IMR-90 (cell line): ENCODE measurements at regions not wholly inside any gene's neighbourhood (a gene's known extent, or its start where the extent isn't known, plus 50 kb on each side); places are given as distances from the start of the nearest gene placed in this dataset.

ENCODE experiments used
- ATAC-seq: fragments of 200-7000 bp; cut with Tn5 transposase; 2 replicates; pipeline ENCODE4 v1.9.1; 2020; ENCODE audit warnings: low read depth, mild to moderate bottlenecking, moderate library complexity
- BruUV-seq: library from RNA; stranded (reverse); fragments of 400-500 nt; replicated peaks from 2 replicates; lab custom pipeline; 2021; lab: Mats Ljungman, UMichigan
- CTCF ChIA-PET: fragments of 300-600 bp; formaldehyde crosslinking; extraction: SDS; loops from one replicate; lab custom pipeline; 2021; ENCODE audit warnings: antibody characterized with exemption; lab: Yijun Ruan, JAX
- POLR2A ChIA-PET: fragments of 300-600 bp; sonication (Branson Sonifier 250); formaldehyde crosslinking; loops from one replicate; lab custom pipeline; 2022; ENCODE audit warnings: antibody characterized with exemption; ENCODE audit not compliant: unreplicated experiment; lab: Charles Lee
- DNase-seq: peaks from one replicate; pipeline ENCODE4 v3.0.0; 2013
- H2AFZ ChIP-seq: replicated peaks from 2 replicates; pipeline ENCODE3; 2013; ENCODE audit warnings: low read length, mild to moderate bottlenecking; ENCODE audit not compliant: poor library complexity
- H2AK5ac ChIP-seq: 2 replicates; pipeline ENCODE4 v1.6.1; 2013; ENCODE audit warnings: low read depth, low read length, inconsistent platforms
- H2AK9ac ChIP-seq: replicated peaks from 2 replicates; pipeline ENCODE3; 2013; ENCODE audit warnings: mild to moderate bottlenecking, low read depth, low read length, moderate library complexity; ENCODE audit not compliant: poor library complexity
- H2BK120ac ChIP-seq: 2 replicates; pipeline ENCODE4 v1.6.1; 2013; ENCODE audit warnings: low read depth, low read length, inconsistent platforms
- H2BK15ac ChIP-seq: 3 replicates; pipeline ENCODE4 v1.6.1; 2013; ENCODE audit warnings: low read depth, low read length, inconsistent platforms
- H2BK20ac ChIP-seq: 2 replicates; pipeline ENCODE4 v1.6.1; 2013; ENCODE audit warnings: low read depth, mild to moderate bottlenecking, inconsistent platforms, low read length, moderate library complexity
- H2BK5ac ChIP-seq: 2 replicates; pipeline ENCODE4 v1.6.1; 2013; ENCODE audit warnings: mild to moderate bottlenecking, low read depth, low read length, inconsistent platforms; ENCODE audit not compliant: poor library complexity, severe bottlenecking
- H3K14ac ChIP-seq: replicated peaks from 2 replicates; pipeline ENCODE4 v1.6.1; 2013; ENCODE audit warnings: low read depth, low read length, inconsistent platforms
- H3K18ac ChIP-seq: 2 replicates; pipeline ENCODE4 v1.6.1; 2013; ENCODE audit warnings: low read depth, low read length, control low read depth
- H3K23ac ChIP-seq: 2 replicates; pipeline ENCODE4 v1.6.1; 2013; ENCODE audit warnings: low read depth, low read length, inconsistent platforms
- H3K27ac ChIP-seq: 2 replicates; pipeline ENCODE4 v1.5.1; 2013; ENCODE audit warnings: mild to moderate bottlenecking, control low read depth, low read length; ENCODE audit not compliant: insufficient read depth
- H3K27me3 ChIP-seq: 2 replicates; pipeline ENCODE4 v1.6.1; 2013; ENCODE audit warnings: low read length; ENCODE audit not compliant: control insufficient read depth, insufficient read depth
- H3K36me3 ChIP-seq: 2 replicates; pipeline ENCODE4 v1.6.1; 2013; ENCODE audit warnings: low read length, mixed read lengths; ENCODE audit not compliant: control insufficient read depth, insufficient read depth
- H3K4ac ChIP-seq: 2 replicates; pipeline ENCODE4 v1.6.1; 2013; ENCODE audit warnings: low read depth, low read length, inconsistent platforms
- H3K4me1 ChIP-seq: 2 replicates; pipeline ENCODE4 v1.6.1; 2013; ENCODE audit warnings: low read length, mixed read lengths; ENCODE audit not compliant: control insufficient read depth, insufficient read depth
- H3K4me2 ChIP-seq: 2 replicates; pipeline ENCODE4 v1.6.1; 2013; ENCODE audit warnings: low read depth, mild to moderate bottlenecking, control low read depth, low read length, moderate library complexity
- H3K4me3 ChIP-seq: 2 replicates; pipeline ENCODE4 v1.5.1; 2013; ENCODE audit warnings: low read depth, mild to moderate bottlenecking, control low read depth, low read length, moderate library complexity; ENCODE audit not compliant: insufficient read depth
- H3K56ac ChIP-seq: 2 replicates; pipeline ENCODE4 v1.6.1; 2013; ENCODE audit warnings: low read length, inconsistent platforms; ENCODE audit not compliant: insufficient read depth; ENCODE audit errors: extremely low read depth
- H3K79me1 ChIP-seq, 2 experiments: 2 replicates each; pipeline ENCODE4 v1.6.1; 2013; ENCODE audit warnings: low read length in 2 of 2, inconsistent platforms in 1 of 2, low read depth in 1 of 2
- H3K9ac ChIP-seq: 2 replicates; pipeline ENCODE4 v1.6.1; 2013; ENCODE audit warnings: low read depth, low read length, control low read depth
- H3K9me1 ChIP-seq: 2 replicates; pipeline ENCODE4 v1.6.1; 2013; ENCODE audit warnings: low read length, inconsistent platforms; ENCODE audit not compliant: insufficient read depth
- H3K9me3 ChIP-seq: 2 replicates; pipeline ENCODE4 v1.6.1; 2013; ENCODE audit warnings: low read length; ENCODE audit not compliant: control insufficient read depth, insufficient read depth
- H4K20me1 ChIP-seq: 2 replicates; pipeline ENCODE4 v1.6.1; 2013; ENCODE audit warnings: low read length, inconsistent platforms; ENCODE audit not compliant: insufficient read depth
- H4K5ac ChIP-seq: 2 replicates; pipeline ENCODE4 v1.6.1; 2013; ENCODE audit warnings: mild to moderate bottlenecking, low read depth, low read length, control low read depth
- H4K8ac ChIP-seq, 2 experiments: 2 replicates each; pipeline ENCODE4 v1.6.1; 2013; ENCODE audit warnings: low read depth in 2 of 2, low read length in 2 of 2, control low read depth in 1 of 2, inconsistent platforms in 1 of 2
- H4K91ac ChIP-seq: 2 replicates; pipeline ENCODE4 v1.6.1; 2013; ENCODE audit warnings: low read depth, low read length, inconsistent platforms; ENCODE audit not compliant: insufficient read depth
- BHLHE40 ChIP-seq: fragments of 150-350 bp; IDR thresholded peaks from 2 replicates; pipeline ENCODE4 v1.6.1; 2016; ENCODE audit warnings: mild to moderate bottlenecking, low read depth, low read length
- CEBPB ChIP-seq: IDR thresholded peaks from 2 replicates; pipeline ENCODE4 v1.6.1; 2012; ENCODE audit warnings: low read depth, low read length, improper control_type of control experiment
- CHD1 ChIP-seq: IDR thresholded peaks from 2 replicates; pipeline ENCODE4 v1.6.1; 2012; ENCODE audit warnings: low read depth, low read length, improper control_type of control experiment
- FOS ChIP-seq: fragments of 150-350 bp; IDR thresholded peaks from 2 replicates; pipeline ENCODE4 v1.6.1; 2016; ENCODE audit warnings: low read depth, low read length
- MAFK ChIP-seq: IDR thresholded peaks from 2 replicates; pipeline ENCODE4 v1.6.1; 2012; ENCODE audit warnings: low read depth, low read length, improper control_type of control experiment
- MAZ ChIP-seq: IDR thresholded peaks from 2 replicates; pipeline ENCODE4 v1.6.1; 2012; ENCODE audit warnings: low read depth, mild to moderate bottlenecking, low read length, improper control_type of control experiment, moderate library complexity, borderline replicate concordance
- MXI1 ChIP-seq: IDR thresholded peaks from 2 replicates; pipeline ENCODE4 v1.6.1; 2012; ENCODE audit warnings: low read depth, mild to moderate bottlenecking, low read length, moderate library complexity, borderline replicate concordance
- NFE2L2 ChIP-seq: fragments of 150-350 bp; IDR thresholded peaks from 2 replicates; pipeline ENCODE4 v1.6.1; 2016; ENCODE audit warnings: low read depth, mild to moderate bottlenecking, low read length
- POLR2A ChIP-seq: IDR thresholded peaks from 2 replicates; pipeline ENCODE4 v1.6.1; 2012; ENCODE audit warnings: mild to moderate bottlenecking, low read depth, low read length
- WGBS, 2 experiments: methylation state at CpG; one replicate each; pipeline versions ENCODE4 v1.1.5 to v1.1.7; 2013; ENCODE audit warnings: missing lambda C conversion rate in 2 of 2; ENCODE audit not compliant: insufficient read length in 1 of 2; ENCODE audit errors: extremely low coverage in 2 of 2; 5-methylcytosine and 5-hydroxymethylcytosine counted together
- dilution Hi-C: fragments of 300-500 bp; cut with HindIII; formaldehyde crosslinking; loops from one replicate; pipeline ENCODE4 v1.14.3; 2018; ENCODE audit warnings: low sequenced_read_pairs; ENCODE audit not compliant: unreplicated experiment
- in situ Hi-C: fragments of 300-500 bp; cut with MboI; formaldehyde crosslinking; loops from 3 replicates; pipeline ENCODE4 v1.14.3; 2019; ENCODE audit warnings: low sequenced_read_pairs, inconsistent platforms, mixed read lengths
- intact Hi-C: fragments of 100-400 bp; cut with micrococcal nuclease; formaldehyde crosslinking; loops from 2 replicates; pipeline ENCODE4 v1.10.0; 2022
- TF ChIP-seq, protein P1 (sequence below): conservative IDR thresholded peaks from 2 replicates; pipeline ENCODE4 v1.5.1; 2012; ENCODE audit warnings: mild to moderate bottlenecking, low read depth, low read length, improper control_type of control experiment

DNA sequence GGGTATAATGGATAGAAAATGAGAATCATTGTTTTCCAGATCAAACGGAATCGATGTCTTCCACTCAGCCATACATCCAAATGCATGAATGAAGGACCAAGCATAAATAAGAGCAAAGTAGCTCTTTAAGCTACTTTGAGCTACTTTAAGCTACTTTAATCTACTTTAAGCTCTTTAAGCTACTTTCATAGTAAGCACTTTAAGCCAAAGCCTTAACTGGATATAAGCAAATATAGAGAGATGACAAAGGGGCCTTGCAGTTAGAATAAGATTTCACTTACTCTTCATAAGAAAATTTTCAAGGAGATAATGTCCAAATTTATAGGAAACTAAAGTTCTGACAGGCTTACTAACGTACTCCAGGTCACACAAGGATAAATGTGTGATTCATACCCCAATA is 355.6 kb upstream of the KITLG start:
- Histone ChIP-seq H3K23ac (no peak overlapping the region), H3K27me3 (no peaks in the 10 kb centered on the region), H3K4me3 (no peak overlapping the region), H2AK5ac (no peak overlapping the region), H2AK9ac (no peak overlapping the region), H2BK120ac (no peak overlapping the region), H2BK20ac (no peak overlapping the region), H4K8ac (no peak overlapping the region), H3K79me1 (no peaks in the 10 kb centered on the region), H3K9ac (no peak overlapping the region), H2BK15ac (no peak overlapping the region), H3K14ac (no peak overlapping the region), H3K18ac (no peak overlapping the region), H3K27ac (no peak overlapping the region), H3K4me1 (no peaks in the 10 kb centered on the region), H3K56ac (no peak overlapping the region), H2BK5ac (no peak overlapping the region), H3K4ac (no peak overlapping the region), H3K9me1 (no peaks in the 10 kb centered on the region), H3K36me3 (no peaks in the 10 kb centered on the region), H2AFZ (no peak overlapping the region), H4K91ac (no peak overlapping the region), H3K4me2 (no peak overlapping the region), H3K9me3 (no peaks in the 10 kb centered on the region), H4K20me1 (no peaks in the 10 kb centered on the region), H4K5ac (no peak overlapping the region)
- DNase-seq = peak; percentile 13
- POLR2A ChIA-PET = interaction anchor here (0.6 kb wide), 1 partner anchor 684 kb away, joined by 3 read pairs; no protein-coding TSS in a partner anchor
- in situ Hi-C loops (no loop called here), intact Hi-C loops (no loop called here), dilution Hi-C loops (no loop called here)
- CTCF ChIA-PET = no interaction called here
- no peak for TF ChIP-seq MXI1
- no peak for TF ChIP-seq CHD1
- TF ChIP-seq CEBPB = no peak
- no peak for TF ChIP-seq BHLHE40
- TF ChIP-seq MAZ = no peak
- TF ChIP-seq MAFK = no peak
- no peak for TF ChIP-seq POLR2A
- TF ChIP-seq FOS = no peak
- no peak for TF ChIP-seq NFE2L2
- TF ChIP-seq, protein P1, sequence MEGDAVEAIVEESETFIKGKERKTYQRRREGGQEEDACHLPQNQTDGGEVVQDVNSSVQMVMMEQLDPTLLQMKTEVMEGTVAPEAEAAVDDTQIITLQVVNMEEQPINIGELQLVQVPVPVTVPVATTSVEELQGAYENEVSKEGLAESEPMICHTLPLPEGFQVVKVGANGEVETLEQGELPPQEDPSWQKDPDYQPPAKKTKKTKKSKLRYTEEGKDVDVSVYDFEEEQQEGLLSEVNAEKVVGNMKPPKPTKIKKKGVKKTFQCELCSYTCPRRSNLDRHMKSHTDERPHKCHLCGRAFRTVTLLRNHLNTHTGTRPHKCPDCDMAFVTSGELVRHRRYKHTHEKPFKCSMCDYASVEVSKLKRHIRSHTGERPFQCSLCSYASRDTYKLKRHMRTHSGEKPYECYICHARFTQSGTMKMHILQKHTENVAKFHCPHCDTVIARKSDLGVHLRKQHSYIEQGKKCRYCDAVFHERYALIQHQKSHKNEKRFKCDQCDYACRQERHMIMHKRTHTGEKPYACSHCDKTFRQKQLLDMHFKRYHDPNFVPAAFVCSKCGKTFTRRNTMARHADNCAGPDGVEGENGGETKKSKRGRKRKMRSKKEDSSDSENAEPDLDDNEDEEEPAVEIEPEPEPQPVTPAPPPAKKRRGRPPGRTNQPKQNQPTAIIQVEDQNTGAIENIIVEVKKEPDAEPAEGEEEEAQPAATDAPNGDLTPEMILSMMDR = no peak
- ATAC-seq = no peak
- no TSS peak for BruUV-seq
- WGBS, 2 experiments = no CpG with 5 or more reads among the region's 3 CpGs
